ENCODE measurements at regions not wholly inside any gene's neighbourhood (a gene's known extent, or its start where the extent isn't known, plus 50 kb on each side); places are given as distances from the start of the nearest gene placed in this dataset.

- TF ChIP-seq POLR2A (IDR thresholded peaks at IDR 0.05) (no peak), CTCF (IDR thresholded peaks at IDR 0.05) (no peak)
Observed at GRCh38 chr4:98712607-98713006, 54.2 kb upstream of the TSPAN5 start.

Data from testis (tissue), 2 donors.